ENCODE measurements at regions not wholly inside any gene's neighbourhood (a gene's known extent, or its start where the extent isn't known, plus 50 kb on each side); places are given as distances from the start of the nearest gene placed in this dataset.

DNA sequence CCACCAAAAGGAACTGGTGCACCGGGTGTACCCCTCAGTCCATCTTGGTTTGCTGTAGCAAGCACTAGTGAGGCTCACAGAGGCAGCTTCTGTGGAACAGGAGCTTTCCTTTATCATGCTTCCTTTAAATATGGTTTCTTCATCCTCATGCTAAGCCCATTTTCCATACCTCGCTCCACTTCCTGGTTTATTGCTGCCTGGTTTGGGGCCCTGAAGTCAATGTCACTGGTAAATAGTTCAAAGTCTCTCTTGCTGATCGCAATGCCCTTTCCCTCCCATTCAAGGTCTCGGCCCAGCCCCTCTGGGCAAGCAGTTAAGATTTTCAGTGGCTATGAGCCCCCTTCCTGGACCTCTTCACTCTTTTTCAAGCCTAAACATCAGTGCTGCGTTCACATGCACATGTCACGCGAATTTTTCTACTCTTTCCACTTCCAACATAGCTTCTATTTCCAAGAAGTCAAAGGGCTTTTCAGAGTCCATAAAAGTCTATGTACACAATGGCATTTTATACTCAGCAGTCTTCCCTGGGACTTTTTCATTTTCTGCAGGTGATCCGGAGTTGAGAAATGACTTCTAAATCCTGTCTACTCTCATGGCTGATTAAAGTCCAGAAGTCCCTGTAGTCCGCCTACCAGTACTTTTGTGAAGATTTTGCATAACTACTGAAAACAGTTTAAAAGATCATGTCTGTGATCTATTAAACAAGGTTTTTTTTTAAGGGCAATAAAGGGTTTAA, 323.8 kb upstream of the ZFHX3 start:
- H3K4me1 ChIP-seq = no peaks in the 10 kb centered on the region
- H3K36me3 ChIP-seq = no peaks in the 10 kb centered on the region
- WGBS = 90% methylated on average over 9 of the region's 9 CpGs
- no peaks in the 10 kb centered on the region for H3K9me3 ChIP-seq
- TF ChIP-seq POLR2AphosphoS5 (IDR thresholded peaks at IDR 0.05) = no peak
- TF ChIP-seq POLR2A (IDR thresholded peaks at IDR 0.05; ENCODE audit: low read depth) = no peak
- TF ChIP-seq, protein P1, sequence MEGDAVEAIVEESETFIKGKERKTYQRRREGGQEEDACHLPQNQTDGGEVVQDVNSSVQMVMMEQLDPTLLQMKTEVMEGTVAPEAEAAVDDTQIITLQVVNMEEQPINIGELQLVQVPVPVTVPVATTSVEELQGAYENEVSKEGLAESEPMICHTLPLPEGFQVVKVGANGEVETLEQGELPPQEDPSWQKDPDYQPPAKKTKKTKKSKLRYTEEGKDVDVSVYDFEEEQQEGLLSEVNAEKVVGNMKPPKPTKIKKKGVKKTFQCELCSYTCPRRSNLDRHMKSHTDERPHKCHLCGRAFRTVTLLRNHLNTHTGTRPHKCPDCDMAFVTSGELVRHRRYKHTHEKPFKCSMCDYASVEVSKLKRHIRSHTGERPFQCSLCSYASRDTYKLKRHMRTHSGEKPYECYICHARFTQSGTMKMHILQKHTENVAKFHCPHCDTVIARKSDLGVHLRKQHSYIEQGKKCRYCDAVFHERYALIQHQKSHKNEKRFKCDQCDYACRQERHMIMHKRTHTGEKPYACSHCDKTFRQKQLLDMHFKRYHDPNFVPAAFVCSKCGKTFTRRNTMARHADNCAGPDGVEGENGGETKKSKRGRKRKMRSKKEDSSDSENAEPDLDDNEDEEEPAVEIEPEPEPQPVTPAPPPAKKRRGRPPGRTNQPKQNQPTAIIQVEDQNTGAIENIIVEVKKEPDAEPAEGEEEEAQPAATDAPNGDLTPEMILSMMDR (IDR thresholded peaks at IDR 0.05) = no peak
- TF ChIP-seq EP300 (IDR thresholded peaks at IDR 0.05) = no peak
- intact Hi-C loops (cut with DNase I) = no loop called here
- H3K4me3 ChIP-seq = no peak overlapping the region
- no peak overlapping the region for H3K27ac ChIP-seq (replicated peaks in 1 of 4)
- peaks cover 0 to 18% (median 0%) of the 10 kb centered on the region in 4 donors for H3K27me3 ChIP-seq
- no peak for DNase-seq (ENCODE audit: extremely low spot score)

DNA sequence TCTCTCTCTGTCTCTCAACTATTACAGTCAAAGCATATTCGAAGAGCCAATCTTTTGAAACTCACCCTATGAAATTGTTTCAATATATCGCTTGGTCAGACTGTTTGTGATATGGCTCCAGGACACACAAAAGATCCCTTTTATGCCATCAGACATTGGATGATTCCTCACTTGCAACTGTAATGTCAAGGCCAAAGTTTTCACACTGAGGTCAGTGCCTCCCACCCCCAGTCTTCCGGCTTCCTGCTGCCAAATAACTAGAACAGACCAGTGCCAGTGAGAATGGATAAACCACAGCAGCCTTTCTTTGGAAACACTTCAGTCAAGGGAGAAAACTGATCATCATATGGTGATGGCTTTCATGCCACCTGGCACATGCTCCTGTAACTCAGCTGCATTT, 321.9 kb upstream of the ZFHX3 start:
- H3K27me3 ChIP-seq = peaks cover 0 to 27% (median 0%) of the 10 kb centered on the region in 4 donors
- no peaks in the 10 kb centered on the region for H3K36me3 ChIP-seq
- peaks cover 0 to 3% (median 0%) of the 10 kb centered on the region in 4 donors for H3K4me1 ChIP-seq
- intact Hi-C loops (cut with DNase I) = no loop called here
- H3K4me3 ChIP-seq = no peak overlapping the region
- no peaks in the 10 kb centered on the region for H3K9me3 ChIP-seq
- TF ChIP-seq EP300 (IDR thresholded peaks at IDR 0.05) = no peak
- TF ChIP-seq, protein P1 (IDR thresholded peaks at IDR 0.05) = no peak
- 83% methylated on average over 3 of the region's 3 CpGs for WGBS
- DNase-seq (ENCODE audit: extremely low spot score) = no peak
- H3K27ac ChIP-seq (replicated peaks in 1 of 4) = no peak overlapping the region

DNA sequence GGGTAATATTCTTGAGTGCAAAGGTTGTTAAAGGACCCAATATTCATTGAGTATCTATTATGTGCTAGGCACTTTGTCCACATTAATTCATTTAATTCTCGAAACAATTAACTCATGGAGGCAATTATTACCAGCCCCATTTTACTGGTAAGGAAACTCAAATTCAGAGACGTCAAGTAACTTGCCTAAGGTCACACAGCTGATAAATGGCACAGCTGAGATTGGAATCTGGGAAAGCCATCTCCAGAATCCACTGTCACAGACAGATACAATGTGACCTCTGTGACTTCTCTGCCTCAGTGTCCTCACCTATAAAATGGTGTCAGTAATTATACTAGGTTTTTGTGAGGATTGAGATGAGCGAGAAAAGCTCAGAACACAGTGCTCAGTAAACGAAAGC, 320.8 kb upstream of the ZFHX3 start:
- no peaks in the 10 kb centered on the region for H3K9me3 ChIP-seq
- WGBS = 86% methylated on average over 4 of the region's 4 CpGs
- H3K4me1 ChIP-seq = peaks cover 0 to 3% (median 0%) of the 10 kb centered on the region in 4 donors
- intact Hi-C loops (cut with DNase I) = no loop called here
- H3K4me3 ChIP-seq = no peak overlapping the region
- DNase-seq (ENCODE audit: extremely low spot score) = no peak
- H3K27ac ChIP-seq (replicated peaks in 1 of 4) = no peak overlapping the region
- H3K27me3 ChIP-seq = peaks cover 0 to 29% (median 0%) of the 10 kb centered on the region in 4 donors
- TF ChIP-seq POLR2AphosphoS5 (IDR thresholded peaks at IDR 0.05) = no peak
- TF ChIP-seq, protein P1 (IDR thresholded peaks at IDR 0.05) = no peak
- TF ChIP-seq POLR2A (IDR thresholded peaks at IDR 0.05; ENCODE audit: low read depth) = no peak
- TF ChIP-seq EP300 (IDR thresholded peaks at IDR 0.05) = no peak
- H3K36me3 ChIP-seq = no peaks in the 10 kb centered on the region

DNA sequence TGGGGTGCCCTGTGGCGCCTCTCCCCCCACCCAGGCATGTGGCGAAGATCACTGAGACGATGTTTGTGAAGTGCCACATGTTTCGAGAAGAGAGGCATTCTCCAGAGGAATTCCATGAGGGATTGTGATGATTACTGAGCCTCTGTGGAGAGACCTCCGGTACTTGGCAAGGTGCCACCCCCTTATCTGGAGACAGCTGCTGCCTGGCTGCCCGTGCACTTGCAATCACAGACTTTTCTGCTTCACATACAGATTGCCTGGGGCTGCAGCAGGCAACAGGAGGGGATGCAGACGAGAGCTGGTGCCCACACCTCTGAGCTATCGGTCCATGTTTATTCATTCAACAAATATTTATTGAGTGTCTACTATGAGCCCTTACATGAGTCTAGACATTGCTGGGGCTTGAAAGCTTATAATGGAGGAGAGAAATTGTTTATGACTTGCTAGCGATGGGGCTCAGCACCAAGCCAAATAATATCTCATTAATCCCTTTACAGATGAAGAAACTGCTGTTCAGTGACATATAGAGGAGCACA, 317.2 kb upstream of the ZFHX3 start:
- Histone ChIP-seq H3K4me1 (peaks cover 0 to 3% (median 0%) of the 10 kb centered on the region in 4 donors), H3K27me3 (peaks cover 0 to 22% (median 0%) of the 10 kb centered on the region in 4 donors), H3K27ac (replicated peaks in 1 of 4) (no peak overlapping the region), H3K4me3 (no peak overlapping the region), H3K9me3 (no peaks in the 10 kb centered on the region), H3K36me3 (no peaks in the 10 kb centered on the region)
- TF ChIP-seq EP300 (IDR thresholded peaks at IDR 0.05) (no peak), POLR2AphosphoS5 (IDR thresholded peaks at IDR 0.05) (no peak)
- TF ChIP-seq, protein P1 (IDR thresholded peaks at IDR 0.05) = no peak
- no peak for DNase-seq (ENCODE audit: extremely low spot score)
- 28% methylated on average over 6 of the region's 9 CpGs for WGBS
- intact Hi-C loops (cut with DNase I) = no loop called here
